ENCODE measurements at regions not wholly inside any gene's neighbourhood (a gene's known extent, or its start where the extent isn't known, plus 50 kb on each side); places are given as distances from the start of the nearest gene placed in this dataset.

- H3K27me3 ChIP-seq (ENCODE audit: control insufficient read depth in 5 of 5, insufficient read depth in 4 of 5, low read length in 5 of 5) = no peaks in the 10 kb centered on the region
- H3K27ac ChIP-seq (ENCODE audit: low read depth, low read length) = no peak overlapping the region
- no peak overlapping the region for H3K4me3 ChIP-seq (ENCODE audit: low read depth in 1 of 5, low read length in 5 of 5)
- H3K36me3 ChIP-seq (ENCODE audit: control insufficient read depth in 5 of 5, insufficient read depth in 5 of 5, low read length in 5 of 5) = no peaks in the 10 kb centered on the region
- H3K4me1 ChIP-seq (ENCODE audit: control insufficient read depth in 5 of 5, insufficient read depth in 5 of 5, low read length in 5 of 5) = peaks cover 0 to 4% (median 0%) of the 10 kb centered on the region in 5 donors
- H3K9me3 ChIP-seq (ENCODE audit: control insufficient read depth in 5 of 5, low read length in 5 of 5) = no peaks in the 10 kb centered on the region
- H3K9ac ChIP-seq (ENCODE audit: low read length in 5 of 5) = no peak overlapping the region
Observed at GRCh38 chr5:167892352-167893115, 398.9 kb upstream of the WWC1 start.

- H3K9me3 ChIP-seq (ENCODE audit: control insufficient read depth in 5 of 5, low read length in 5 of 5) = no peaks in the 10 kb centered on the region
- no peak overlapping the region for H3K9ac ChIP-seq (ENCODE audit: low read length in 5 of 5)
- H3K4me1 ChIP-seq (ENCODE audit: control insufficient read depth in 5 of 5, insufficient read depth in 5 of 5, low read length in 5 of 5) = peaks cover 0 to 4% (median 0%) of the 10 kb centered on the region in 5 donors
- peaks cover 0 to 4% (median 0%) of the 10 kb centered on the region in 5 donors for H3K27me3 ChIP-seq (ENCODE audit: control insufficient read depth in 5 of 5, insufficient read depth in 4 of 5, low read length in 5 of 5)
- H3K27ac ChIP-seq (ENCODE audit: low read depth, low read length) = no peak overlapping the region
- no peak overlapping the region for H3K4me3 ChIP-seq (ENCODE audit: low read depth in 1 of 5, low read length in 5 of 5)
- H3K36me3 ChIP-seq (ENCODE audit: control insufficient read depth in 5 of 5, insufficient read depth in 5 of 5, low read length in 5 of 5) = no peaks in the 10 kb centered on the region
Observed at GRCh38 chr5:167893271-167893670, 398.2 kb upstream of the WWC1 start.

GRCh38 chr5:167894631-167895472 is 396.6 kb upstream of the WWC1 start:
- no peak overlapping the region for H3K9ac ChIP-seq (ENCODE audit: low read length in 5 of 5)
- H3K36me3 ChIP-seq (ENCODE audit: control insufficient read depth in 5 of 5, insufficient read depth in 5 of 5, low read length in 5 of 5) = no peaks in the 10 kb centered on the region
- no peak overlapping the region for H3K27ac ChIP-seq (ENCODE audit: low read depth, low read length)
- H3K9me3 ChIP-seq (ENCODE audit: control insufficient read depth in 5 of 5, low read length in 5 of 5) = no peaks in the 10 kb centered on the region
- peaks cover 0 to 5% (median 0%) of the 10 kb centered on the region in 5 donors for H3K27me3 ChIP-seq (ENCODE audit: control insufficient read depth in 5 of 5, insufficient read depth in 4 of 5, low read length in 5 of 5)
- H3K4me3 ChIP-seq (ENCODE audit: low read depth in 1 of 5, low read length in 5 of 5) = no peak overlapping the region
- H3K4me1 ChIP-seq (ENCODE audit: control insufficient read depth in 5 of 5, insufficient read depth in 5 of 5, low read length in 5 of 5) = peaks cover 0 to 4% (median 0%) of the 10 kb centered on the region in 5 donors

GRCh38 chr5:167895899-167896659 is 395.4 kb upstream of the WWC1 start:
- no peak overlapping the region for H3K4me3 ChIP-seq (ENCODE audit: low read depth in 1 of 5, low read length in 5 of 5)
- H3K9ac ChIP-seq (ENCODE audit: low read length in 5 of 5) = no peak overlapping the region
- H3K9me3 ChIP-seq (ENCODE audit: control insufficient read depth in 5 of 5, low read length in 5 of 5) = no peaks in the 10 kb centered on the region
- no peak overlapping the region for H3K27ac ChIP-seq (ENCODE audit: low read depth, low read length)
- peaks cover 0 to 5% (median 0%) of the 10 kb centered on the region in 5 donors for H3K27me3 ChIP-seq (ENCODE audit: control insufficient read depth in 5 of 5, insufficient read depth in 4 of 5, low read length in 5 of 5)
- peaks cover 0 to 4% (median 0%) of the 10 kb centered on the region in 5 donors for H3K4me1 ChIP-seq (ENCODE audit: control insufficient read depth in 5 of 5, insufficient read depth in 5 of 5, low read length in 5 of 5)
- H3K36me3 ChIP-seq (ENCODE audit: control insufficient read depth in 5 of 5, insufficient read depth in 5 of 5, low read length in 5 of 5) = no peaks in the 10 kb centered on the region

GRCh38 chr5:167896814-167897213 is 394.6 kb upstream of the WWC1 start:
- no peaks in the 10 kb centered on the region for H3K4me1 ChIP-seq (ENCODE audit: control insufficient read depth in 5 of 5, insufficient read depth in 5 of 5, low read length in 5 of 5)
- no peaks in the 10 kb centered on the region for H3K9me3 ChIP-seq (ENCODE audit: control insufficient read depth in 5 of 5, low read length in 5 of 5)
- H3K9ac ChIP-seq (ENCODE audit: low read length in 5 of 5) = no peak overlapping the region
- H3K4me3 ChIP-seq (ENCODE audit: low read depth in 1 of 5, low read length in 5 of 5) = no peak overlapping the region
- no peaks in the 10 kb centered on the region for H3K36me3 ChIP-seq (ENCODE audit: control insufficient read depth in 5 of 5, insufficient read depth in 5 of 5, low read length in 5 of 5)
- peaks cover 0 to 5% (median 0%) of the 10 kb centered on the region in 5 donors for H3K27me3 ChIP-seq (ENCODE audit: control insufficient read depth in 5 of 5, insufficient read depth in 4 of 5, low read length in 5 of 5)
- H3K27ac ChIP-seq (ENCODE audit: low read depth, low read length) = no peak overlapping the region

GRCh38 chr5:167897371-167897770 is 394.1 kb upstream of the WWC1 start:
- Histone ChIP-seq H3K36me3 (ENCODE audit: control insufficient read depth in 5 of 5, insufficient read depth in 5 of 5, low read length in 5 of 5) (no peaks in the 10 kb centered on the region), H3K4me1 (ENCODE audit: control insufficient read depth in 5 of 5, insufficient read depth in 5 of 5, low read length in 5 of 5) (no peaks in the 10 kb centered on the region), H3K27me3 (ENCODE audit: control insufficient read depth in 5 of 5, insufficient read depth in 4 of 5, low read length in 5 of 5) (peaks cover 0 to 5% (median 0%) of the 10 kb centered on the region in 5 donors), H3K27ac (ENCODE audit: low read depth, low read length) (no peak overlapping the region), H3K9me3 (ENCODE audit: control insufficient read depth in 5 of 5, low read length in 5 of 5) (no peaks in the 10 kb centered on the region), H3K4me3 (ENCODE audit: low read depth in 1 of 5, low read length in 5 of 5) (no peak overlapping the region), H3K9ac (ENCODE audit: low read length in 5 of 5) (no peak overlapping the region)

GRCh38 chr5:167898361-167899042 is 392.9 kb upstream of the WWC1 start:
- no peak overlapping the region for H3K27ac ChIP-seq (ENCODE audit: low read depth, low read length)
- H3K4me3 ChIP-seq (ENCODE audit: low read depth in 1 of 5, low read length in 5 of 5) = no peak overlapping the region
- H3K36me3 ChIP-seq (ENCODE audit: control insufficient read depth in 5 of 5, insufficient read depth in 5 of 5, low read length in 5 of 5) = no peaks in the 10 kb centered on the region
- H3K9me3 ChIP-seq (ENCODE audit: control insufficient read depth in 5 of 5, low read length in 5 of 5) = no peaks in the 10 kb centered on the region
- no peaks in the 10 kb centered on the region for H3K4me1 ChIP-seq (ENCODE audit: control insufficient read depth in 5 of 5, insufficient read depth in 5 of 5, low read length in 5 of 5)
- H3K27me3 ChIP-seq (ENCODE audit: control insufficient read depth in 5 of 5, insufficient read depth in 4 of 5, low read length in 5 of 5) = peaks cover 0 to 5% (median 0%) of the 10 kb centered on the region in 5 donors
- no peak overlapping the region for H3K9ac ChIP-seq (ENCODE audit: low read length in 5 of 5)

- no peaks in the 10 kb centered on the region for H3K9me3 ChIP-seq (ENCODE audit: control insufficient read depth in 5 of 5, low read length in 5 of 5)
- H3K4me3 ChIP-seq (ENCODE audit: low read depth in 1 of 5, low read length in 5 of 5) = no peak overlapping the region
- no peaks in the 10 kb centered on the region for H3K4me1 ChIP-seq (ENCODE audit: control insufficient read depth in 5 of 5, insufficient read depth in 5 of 5, low read length in 5 of 5)
- no peak overlapping the region for H3K27ac ChIP-seq (ENCODE audit: low read depth, low read length)
- no peak overlapping the region for H3K9ac ChIP-seq (ENCODE audit: low read length in 5 of 5)
- no peaks in the 10 kb centered on the region for H3K36me3 ChIP-seq (ENCODE audit: control insufficient read depth in 5 of 5, insufficient read depth in 5 of 5, low read length in 5 of 5)
- H3K27me3 ChIP-seq (ENCODE audit: control insufficient read depth in 5 of 5, insufficient read depth in 4 of 5, low read length in 5 of 5) = peaks cover 0 to 5% (median 2%) of the 10 kb centered on the region in 5 donors
Observed at GRCh38 chr5:167899490-167900070, 391.9 kb upstream of the WWC1 start.

GRCh38 chr5:167900340-167900935 is 391.0 kb upstream of the WWC1 start:
- H3K9ac ChIP-seq (ENCODE audit: low read length in 5 of 5) = no peak overlapping the region
- no peak overlapping the region for H3K4me3 ChIP-seq (ENCODE audit: low read depth in 1 of 5, low read length in 5 of 5)
- peaks cover 0 to 5% (median 2%) of the 10 kb centered on the region in 5 donors for H3K27me3 ChIP-seq (ENCODE audit: control insufficient read depth in 5 of 5, insufficient read depth in 4 of 5, low read length in 5 of 5)
- no peaks in the 10 kb centered on the region for H3K36me3 ChIP-seq (ENCODE audit: control insufficient read depth in 5 of 5, insufficient read depth in 5 of 5, low read length in 5 of 5)
- H3K4me1 ChIP-seq (ENCODE audit: control insufficient read depth in 5 of 5, insufficient read depth in 5 of 5, low read length in 5 of 5) = no peaks in the 10 kb centered on the region
- no peak overlapping the region for H3K27ac ChIP-seq (ENCODE audit: low read depth, low read length)
- no peaks in the 10 kb centered on the region for H3K9me3 ChIP-seq (ENCODE audit: control insufficient read depth in 5 of 5, low read length in 5 of 5)

Data from subcutaneous abdominal adipose tissue (tissue), 5 donors.